CD4-positive, alpha-beta T cell (primary cell): ENCODE measurements at regions not wholly inside any gene's neighbourhood (a gene's known extent, or its start where the extent isn't known, plus 50 kb on each side); places are given as distances from the start of the nearest gene placed in this dataset.

Experiments used
- ATAC-seq: fragments of 200-7000 bp; cut with Tn5 transposase; one replicate; pipeline ENCODE4 v1.10.0; 2022; ENCODE audit warnings: mild to moderate bottlenecking; ENCODE audit not compliant: poor library complexity
- CTCF ChIA-PET: fragments of 350-600 bp; sonication (Branson Sonifier 250); formaldehyde crosslinking; loops from one replicate; lab custom pipeline; 2021; ENCODE audit warnings: antibody characterized with exemption, inconsistent platforms; lab: Charles Lee
- POLR2A ChIA-PET: fragments of 350-600 bp; sonication (Branson Sonifier 250); formaldehyde crosslinking; loops from one replicate; lab custom pipeline; 2021; ENCODE audit warnings: antibody characterized with exemption, inconsistent platforms; lab: Charles Lee
- DNase-seq, 14 experiments: peaks; one replicate each; pipeline ENCODE4 v3.0.0-alpha.2; 2013 to 2020; ENCODE audit warnings: mixed read lengths in 2 of 14
- H3K27ac ChIP-seq, 2 donors: one replicate each; pipeline versions ENCODE4 v1.5.1 to v1.7.0; 2013; ENCODE audit warnings: low read length in 2 of 2, low read depth in 1 of 2, mild to moderate bottlenecking in 1 of 2
- H3K27me3 ChIP-seq, 2 experiments: 1 replicate in 1 of 2; 2 replicates in 1 of 2; pipeline versions ENCODE4 v1.6.1 to v1.7.0; 2013; ENCODE audit warnings: low read length in 2 of 2, control low read depth in 1 of 2, mild to moderate bottlenecking in 1 of 2, moderate library complexity in 1 of 2; ENCODE audit not compliant: insufficient read depth in 2 of 2, control insufficient read depth in 1 of 2
- H3K36me3 ChIP-seq: one replicate; pipeline ENCODE4 v1.6.1; 2013; ENCODE audit warnings: low read length, control low read depth; ENCODE audit not compliant: insufficient read depth
- H3K4me1 ChIP-seq: one replicate; pipeline ENCODE4 v1.6.1; 2013; ENCODE audit warnings: low read length, control low read depth; ENCODE audit not compliant: insufficient read depth
- H3K4me3 ChIP-seq: one replicate; pipeline ENCODE4 v1.5.1; 2013; ENCODE audit warnings: mild to moderate bottlenecking, low read length, moderate library complexity
- H3K9me3 ChIP-seq, 2 experiments: 1 replicate in 1 of 2; 2 replicates in 1 of 2; pipeline versions ENCODE4 v1.6.1 to v1.7.0; 2013; ENCODE audit warnings: low read length in 2 of 2, mild to moderate bottlenecking in 2 of 2, control low read depth in 1 of 2, moderate library complexity in 1 of 2; ENCODE audit not compliant: control insufficient read depth in 1 of 2, insufficient read depth in 1 of 2
- H3K27ac Mint-ChIP-seq: one replicate; pipeline ENCODE4 v1.8.0; 2020; ENCODE audit warnings: mixed read lengths
- H3K27me3 Mint-ChIP-seq: one replicate; pipeline ENCODE4 v1.8.0; 2021; ENCODE audit warnings: mixed read lengths
- H3K36me3 Mint-ChIP-seq: one replicate; pipeline ENCODE4 v1.8.0; 2021; ENCODE audit warnings: low read depth, mixed read lengths
- H3K4me1 Mint-ChIP-seq: one replicate; pipeline ENCODE4 v1.8.0; 2021; ENCODE audit warnings: low read depth, mixed read lengths
- H3K4me3 Mint-ChIP-seq: one replicate; pipeline ENCODE4 v1.8.0; 2020; ENCODE audit warnings: mild to moderate bottlenecking, mixed read lengths
- H3K9me3 Mint-ChIP-seq: one replicate; pipeline ENCODE4 v1.8.0; 2020; ENCODE audit warnings: mixed read lengths
- intact Hi-C, 2 experiments: fragments of 100-400 bp; cut with DNase I in 1 of 2; cut with micrococcal nuclease in 1 of 2; formaldehyde crosslinking; loops; one replicate each; pipeline versions ENCODE4 v1.15.1 to v1.9.0; 2023 to 2025; cut with DNase I, micrococcal nuclease
- TF ChIP-seq, protein P1 (sequence below): fragments of 200-600 bp; IDR thresholded peaks from one replicate; pipeline ENCODE4 v1.8.0; 2022; ENCODE audit warnings: antibody characterized with exemption, mild to moderate bottlenecking

DNA sequence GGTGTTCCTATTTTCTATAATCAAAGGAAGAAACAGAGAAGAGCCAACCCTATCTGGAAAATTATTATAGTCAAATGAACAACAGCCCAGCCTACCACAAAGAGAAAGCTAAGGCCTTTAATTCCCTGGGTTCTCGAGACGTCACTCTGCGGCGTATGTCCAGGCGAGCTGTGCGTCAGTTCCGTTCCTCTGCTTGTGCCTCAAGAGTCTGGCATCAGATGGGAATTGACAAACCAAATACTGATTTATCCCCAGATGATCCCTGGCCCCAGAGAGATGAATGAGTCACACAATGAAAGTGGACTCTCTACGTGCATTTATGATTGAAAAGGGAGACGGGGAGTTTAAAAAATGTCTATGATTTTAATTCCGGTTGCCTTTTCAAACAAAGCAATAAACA is 151.6 kb upstream of the PDE10A start:
- no peaks in the 10 kb centered on the region for H3K36me3 ChIP-seq
- DNase-seq (no peak), ATAC-seq (no peak)
- H3K36me3 Mint-ChIP-seq = no peaks in the 10 kb centered on the region
- peaks cover 50% of the 10 kb centered on the region for H3K27me3 Mint-ChIP-seq
- no peaks in the 10 kb centered on the region for H3K4me1 ChIP-seq
- H3K27me3 ChIP-seq = peaks cover 11 to 22% of the 10 kb centered on the region in 2 experiments
- no peak overlapping the region for H3K4me3 Mint-ChIP-seq
- CTCF ChIA-PET = no interaction called here
- peaks cover 0 to 11% of the 10 kb centered on the region in 2 experiments for H3K9me3 ChIP-seq
- no peak overlapping the region for H3K27ac Mint-ChIP-seq
- H3K27ac ChIP-seq = no peak overlapping the region
- TF ChIP-seq, protein P1, sequence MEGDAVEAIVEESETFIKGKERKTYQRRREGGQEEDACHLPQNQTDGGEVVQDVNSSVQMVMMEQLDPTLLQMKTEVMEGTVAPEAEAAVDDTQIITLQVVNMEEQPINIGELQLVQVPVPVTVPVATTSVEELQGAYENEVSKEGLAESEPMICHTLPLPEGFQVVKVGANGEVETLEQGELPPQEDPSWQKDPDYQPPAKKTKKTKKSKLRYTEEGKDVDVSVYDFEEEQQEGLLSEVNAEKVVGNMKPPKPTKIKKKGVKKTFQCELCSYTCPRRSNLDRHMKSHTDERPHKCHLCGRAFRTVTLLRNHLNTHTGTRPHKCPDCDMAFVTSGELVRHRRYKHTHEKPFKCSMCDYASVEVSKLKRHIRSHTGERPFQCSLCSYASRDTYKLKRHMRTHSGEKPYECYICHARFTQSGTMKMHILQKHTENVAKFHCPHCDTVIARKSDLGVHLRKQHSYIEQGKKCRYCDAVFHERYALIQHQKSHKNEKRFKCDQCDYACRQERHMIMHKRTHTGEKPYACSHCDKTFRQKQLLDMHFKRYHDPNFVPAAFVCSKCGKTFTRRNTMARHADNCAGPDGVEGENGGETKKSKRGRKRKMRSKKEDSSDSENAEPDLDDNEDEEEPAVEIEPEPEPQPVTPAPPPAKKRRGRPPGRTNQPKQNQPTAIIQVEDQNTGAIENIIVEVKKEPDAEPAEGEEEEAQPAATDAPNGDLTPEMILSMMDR = no peak
- H3K4me3 ChIP-seq = no peak overlapping the region
- POLR2A ChIA-PET = no interaction called here
- intact Hi-C loops = no loop called here
- peaks cover 2% of the 10 kb centered on the region for H3K9me3 Mint-ChIP-seq
- H3K4me1 Mint-ChIP-seq = no peaks in the 10 kb centered on the region

DNA sequence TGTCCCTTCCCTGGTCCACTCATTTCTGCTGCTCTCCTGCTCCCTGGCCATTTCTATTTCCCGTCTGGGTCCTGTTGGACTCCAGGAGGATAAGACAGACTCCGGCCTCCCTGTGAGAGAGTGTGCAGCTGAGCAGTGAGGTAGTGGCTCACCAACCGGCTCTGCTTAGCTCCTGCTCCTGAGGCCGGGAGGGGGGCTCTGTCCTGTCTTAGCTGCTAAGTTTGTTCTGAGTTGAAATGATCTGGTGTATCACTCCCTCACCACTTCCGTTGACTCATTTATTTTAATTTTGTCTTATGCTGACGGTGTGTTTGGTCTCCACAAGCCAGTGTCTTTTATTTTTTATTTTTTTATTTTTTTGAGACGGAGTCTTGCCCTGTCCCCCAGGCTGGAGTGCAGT is 148.5 kb upstream of the PDE10A start:
- TF ChIP-seq, protein P1 = no peak
- H3K4me1 ChIP-seq = no peaks in the 10 kb centered on the region
- no peak for ATAC-seq
- H3K4me3 ChIP-seq = no peak overlapping the region
- no peaks in the 10 kb centered on the region for H3K36me3 Mint-ChIP-seq
- intact Hi-C loops = no loop called here
- peaks cover 2% of the 10 kb centered on the region for H3K9me3 Mint-ChIP-seq
- peaks cover 26% of the 10 kb centered on the region for H3K27me3 Mint-ChIP-seq
- no peaks in the 10 kb centered on the region for H3K4me1 Mint-ChIP-seq
- H3K36me3 ChIP-seq = no peaks in the 10 kb centered on the region
- no peak overlapping the region for H3K4me3 Mint-ChIP-seq
- no peak overlapping the region for H3K27ac ChIP-seq
- H3K27ac Mint-ChIP-seq = no peak overlapping the region
- peaks cover 3 to 4% of the 10 kb centered on the region in 2 experiments for H3K27me3 ChIP-seq
- CTCF ChIA-PET = no interaction called here
- POLR2A ChIA-PET = no interaction called here
- H3K9me3 ChIP-seq = peaks cover 0 to 11% of the 10 kb centered on the region in 2 experiments
- no peak for DNase-seq

DNA sequence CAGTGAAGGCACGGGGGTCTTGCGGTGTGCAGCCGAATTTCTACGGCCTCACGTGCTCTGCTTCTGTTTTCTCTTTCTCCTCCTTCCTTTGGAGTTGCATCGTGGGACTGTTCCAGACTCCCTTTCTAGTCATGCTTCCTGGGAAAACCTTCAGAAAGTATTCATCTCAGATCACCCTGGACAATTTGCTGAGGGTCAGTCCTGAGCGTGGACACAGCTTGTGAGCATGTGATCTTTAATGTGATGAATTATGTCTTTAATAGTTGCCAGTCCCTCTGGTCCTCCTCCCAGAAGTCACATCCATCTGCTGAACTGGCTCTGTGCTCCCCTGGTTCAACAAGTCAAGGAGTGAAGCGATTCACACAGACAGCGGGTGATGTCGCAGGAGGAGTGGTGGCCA is 145.0 kb upstream of the PDE10A start:
- Histone ChIP-seq H3K4me1 (no peaks in the 10 kb centered on the region), H3K27me3 (no peaks in the 10 kb centered on the region), H3K4me3 (no peak overlapping the region), H3K9me3 (peaks cover 0 to 21% of the 10 kb centered on the region in 2 experiments), H3K27ac (no peak overlapping the region), H3K36me3 (no peaks in the 10 kb centered on the region)
- Mint-ChIP-seq H3K9me3 (peaks cover 5% of the 10 kb centered on the region), H3K4me3 (no peak overlapping the region), H3K36me3 (no peaks in the 10 kb centered on the region), H3K4me1 (no peaks in the 10 kb centered on the region), H3K27ac (no peak overlapping the region), H3K27me3 (peaks cover 34% of the 10 kb centered on the region)
- ATAC-seq (no peak), DNase-seq (no peak)
- TF ChIP-seq, protein P1 = no peak
- CTCF ChIA-PET = no interaction called here
- intact Hi-C loops = no loop called here
- POLR2A ChIA-PET = no interaction called here
